ENCODE measurements at regions not wholly inside any gene's neighbourhood (a gene's known extent, or its start where the extent isn't known, plus 50 kb on each side); places are given as distances from the start of the nearest gene placed in this dataset.
A peak's percentile ranks its signal among the peaks of the same experiment; 100 is the strongest.

- no peak overlapping the region for H3K4me3 ChIP-seq (ENCODE audit: low read depth in 1 of 2, low read length in 2 of 2)
- H3K36me3 ChIP-seq (ENCODE audit: insufficient read depth, low read length), result no peaks in the 10 kb centered on the region
- peaks cover 5% of the 10 kb centered on the region for H3K4me1 ChIP-seq (ENCODE audit: insufficient read depth, low read length)
- no peak overlapping the region for H3K9ac ChIP-seq (ENCODE audit: low read length)
- no peaks in the 10 kb centered on the region for H3K9me3 ChIP-seq (ENCODE audit: low read length)
- H3K27ac ChIP-seq (ENCODE audit: low read depth, low read length), result no peak overlapping the region
- H3K27me3 ChIP-seq (ENCODE audit: control insufficient read depth in 1 of 2, insufficient read depth in 2 of 2, low read length in 2 of 2), result no peaks in the 10 kb centered on the region
Observed at GRCh38 chr13:50414640-50415039, 399.4 kb downstream of the KCNRG start.

GRCh38 chr13:50415428-50415827 lies 400.2 kb downstream of the KCNRG start:
- no peak overlapping the region for H3K9ac ChIP-seq (ENCODE audit: low read length)
- H3K4me3 ChIP-seq (ENCODE audit: low read depth in 1 of 2, low read length in 2 of 2), result no peak overlapping the region
- no peaks in the 10 kb centered on the region for H3K27me3 ChIP-seq (ENCODE audit: control insufficient read depth in 1 of 2, insufficient read depth in 2 of 2, low read length in 2 of 2)
- H3K27ac ChIP-seq (ENCODE audit: low read depth, low read length), result no peak overlapping the region
- H3K4me1 ChIP-seq (ENCODE audit: insufficient read depth, low read length), result peaks cover 11% of the 10 kb centered on the region
- no peaks in the 10 kb centered on the region for H3K9me3 ChIP-seq (ENCODE audit: low read length)
- H3K36me3 ChIP-seq (ENCODE audit: insufficient read depth, low read length), result no peaks in the 10 kb centered on the region

- H3K9me3 ChIP-seq (ENCODE audit: low read length), result no peaks in the 10 kb centered on the region
- H3K27ac ChIP-seq (ENCODE audit: low read depth, low read length), result no peak overlapping the region
- no peak overlapping the region for H3K9ac ChIP-seq (ENCODE audit: low read length)
- H3K27me3 ChIP-seq (ENCODE audit: control insufficient read depth in 1 of 2, insufficient read depth in 2 of 2, low read length in 2 of 2), result no peaks in the 10 kb centered on the region
- no peak overlapping the region for H3K4me3 ChIP-seq (ENCODE audit: low read depth in 1 of 2, low read length in 2 of 2)
- peaks cover 27% of the 10 kb centered on the region for H3K4me1 ChIP-seq (ENCODE audit: insufficient read depth, low read length)
- no peaks in the 10 kb centered on the region for H3K36me3 ChIP-seq (ENCODE audit: insufficient read depth, low read length)
Observed at GRCh38 chr13:50417597-50417996, 402.4 kb downstream of the KCNRG start.

GRCh38 chr13:50419331-50419865 lies 404.2 kb downstream of the KCNRG start:
- Histone ChIP-seq H3K9me3 (ENCODE audit: low read length) (no peaks in the 10 kb centered on the region), H3K27me3 (ENCODE audit: control insufficient read depth in 1 of 2, insufficient read depth in 2 of 2, low read length in 2 of 2) (no peaks in the 10 kb centered on the region), H3K4me1 (ENCODE audit: insufficient read depth, low read length) (peaks cover 32% of the 10 kb centered on the region), H3K27ac (ENCODE audit: low read depth, low read length) (no peak overlapping the region), H3K9ac (ENCODE audit: low read length) (no peak overlapping the region), H3K36me3 (ENCODE audit: insufficient read depth, low read length) (no peaks in the 10 kb centered on the region), H3K4me3 (ENCODE audit: low read depth in 1 of 2, low read length in 2 of 2) (peak overlapping the region in 1 of 2 donors; percentile 38)

GRCh38 chr13:50419896-50420295 lies 404.7 kb downstream of the KCNRG start:
- H3K9ac ChIP-seq (ENCODE audit: low read length), result no peak overlapping the region
- peaks cover 32% of the 10 kb centered on the region for H3K4me1 ChIP-seq (ENCODE audit: insufficient read depth, low read length)
- H3K9me3 ChIP-seq (ENCODE audit: low read length), result no peaks in the 10 kb centered on the region
- no peaks in the 10 kb centered on the region for H3K27me3 ChIP-seq (ENCODE audit: control insufficient read depth in 1 of 2, insufficient read depth in 2 of 2, low read length in 2 of 2)
- no peaks in the 10 kb centered on the region for H3K36me3 ChIP-seq (ENCODE audit: insufficient read depth, low read length)
- peak overlapping the region in 1 of 2 donors; percentile 38 for H3K4me3 ChIP-seq (ENCODE audit: low read depth in 1 of 2, low read length in 2 of 2)
- H3K27ac ChIP-seq (ENCODE audit: low read depth, low read length), result no peak overlapping the region

- Histone ChIP-seq H3K36me3 (ENCODE audit: insufficient read depth, low read length) (no peaks in the 10 kb centered on the region), H3K9me3 (ENCODE audit: low read length) (no peaks in the 10 kb centered on the region), H3K9ac (ENCODE audit: low read length) (no peak overlapping the region), H3K27me3 (ENCODE audit: control insufficient read depth in 1 of 2, insufficient read depth in 2 of 2, low read length in 2 of 2) (no peaks in the 10 kb centered on the region), H3K27ac (ENCODE audit: low read depth, low read length) (no peak overlapping the region), H3K4me3 (ENCODE audit: low read depth in 1 of 2, low read length in 2 of 2) (no peak overlapping the region), H3K4me1 (ENCODE audit: insufficient read depth, low read length) (peaks cover 32% of the 10 kb centered on the region)
Observed at GRCh38 chr13:50420718-50421472, 405.7 kb downstream of the KCNRG start.

- H3K4me3 ChIP-seq (ENCODE audit: low read depth in 1 of 2, low read length in 2 of 2), result no peak overlapping the region
- H3K9me3 ChIP-seq (ENCODE audit: low read length), result no peaks in the 10 kb centered on the region
- H3K27me3 ChIP-seq (ENCODE audit: control insufficient read depth in 1 of 2, insufficient read depth in 2 of 2, low read length in 2 of 2), result no peaks in the 10 kb centered on the region
- no peak overlapping the region for H3K9ac ChIP-seq (ENCODE audit: low read length)
- no peak overlapping the region for H3K27ac ChIP-seq (ENCODE audit: low read depth, low read length)
- H3K4me1 ChIP-seq (ENCODE audit: insufficient read depth, low read length), result peaks cover 32% of the 10 kb centered on the region
- no peaks in the 10 kb centered on the region for H3K36me3 ChIP-seq (ENCODE audit: insufficient read depth, low read length)
Observed at GRCh38 chr13:50421473-50422130, 406.4 kb downstream of the KCNRG start.

- H3K4me1 ChIP-seq (ENCODE audit: insufficient read depth, low read length), result peaks cover 32% of the 10 kb centered on the region
- H3K27ac ChIP-seq (ENCODE audit: low read depth, low read length), result no peak overlapping the region
- H3K9ac ChIP-seq (ENCODE audit: low read length), result no peak overlapping the region
- no peaks in the 10 kb centered on the region for H3K36me3 ChIP-seq (ENCODE audit: insufficient read depth, low read length)
- no peak overlapping the region for H3K4me3 ChIP-seq (ENCODE audit: low read depth in 1 of 2, low read length in 2 of 2)
- no peaks in the 10 kb centered on the region for H3K9me3 ChIP-seq (ENCODE audit: low read length)
- no peaks in the 10 kb centered on the region for H3K27me3 ChIP-seq (ENCODE audit: control insufficient read depth in 1 of 2, insufficient read depth in 2 of 2, low read length in 2 of 2)
Observed at GRCh38 chr13:50422181-50423148, 407.2 kb downstream of the KCNRG start.

- H3K27me3 ChIP-seq (ENCODE audit: control insufficient read depth in 1 of 2, insufficient read depth in 2 of 2, low read length in 2 of 2), result no peaks in the 10 kb centered on the region
- H3K4me1 ChIP-seq (ENCODE audit: insufficient read depth, low read length), result peaks cover 23% of the 10 kb centered on the region
- H3K9me3 ChIP-seq (ENCODE audit: low read length), result no peaks in the 10 kb centered on the region
- H3K36me3 ChIP-seq (ENCODE audit: insufficient read depth, low read length), result no peaks in the 10 kb centered on the region
- no peak overlapping the region for H3K27ac ChIP-seq (ENCODE audit: low read depth, low read length)
- H3K9ac ChIP-seq (ENCODE audit: low read length), result no peak overlapping the region
- H3K4me3 ChIP-seq (ENCODE audit: low read depth in 1 of 2, low read length in 2 of 2), result no peak overlapping the region
Observed at GRCh38 chr13:50424993-50425392, 409.7 kb downstream of the KCNRG start.

GRCh38 chr13:50425772-50426171 lies 410.5 kb downstream of the KCNRG start:
- no peak overlapping the region for H3K9ac ChIP-seq (ENCODE audit: low read length)
- H3K27me3 ChIP-seq (ENCODE audit: control insufficient read depth in 1 of 2, insufficient read depth in 2 of 2, low read length in 2 of 2), result no peaks in the 10 kb centered on the region
- H3K9me3 ChIP-seq (ENCODE audit: low read length), result no peaks in the 10 kb centered on the region
- H3K36me3 ChIP-seq (ENCODE audit: insufficient read depth, low read length), result no peaks in the 10 kb centered on the region
- H3K4me1 ChIP-seq (ENCODE audit: insufficient read depth, low read length), result peaks cover 18% of the 10 kb centered on the region
- no peak overlapping the region for H3K4me3 ChIP-seq (ENCODE audit: low read depth in 1 of 2, low read length in 2 of 2)
- H3K27ac ChIP-seq (ENCODE audit: low read depth, low read length), result no peak overlapping the region

- H3K4me3 ChIP-seq (ENCODE audit: low read depth in 1 of 2, low read length in 2 of 2), result no peak overlapping the region
- H3K9me3 ChIP-seq (ENCODE audit: low read length), result no peaks in the 10 kb centered on the region
- H3K36me3 ChIP-seq (ENCODE audit: insufficient read depth, low read length), result no peaks in the 10 kb centered on the region
- no peak overlapping the region for H3K27ac ChIP-seq (ENCODE audit: low read depth, low read length)
- no peak overlapping the region for H3K9ac ChIP-seq (ENCODE audit: low read length)
- no peaks in the 10 kb centered on the region for H3K27me3 ChIP-seq (ENCODE audit: control insufficient read depth in 1 of 2, insufficient read depth in 2 of 2, low read length in 2 of 2)
- H3K4me1 ChIP-seq (ENCODE audit: insufficient read depth, low read length), result peaks cover 6% of the 10 kb centered on the region
Observed at GRCh38 chr13:50426927-50427326, 411.7 kb downstream of the KCNRG start.

Data from muscle layer of colon (tissue), 2 donors.